ENCODE measurements at regions not wholly inside any gene's neighbourhood (a gene's known extent, or its start where the extent isn't known, plus 50 kb on each side); places are given as distances from the start of the nearest gene placed in this dataset.

GRCh38 chr6:74603322-74604076 lies 602.4 kb downstream of the COL12A1 start:
- no peak for DNase-seq (ENCODE audit: low spot score)
- no peaks in the 10 kb centered on the region for H3K27me3 ChIP-seq (replicated peaks; ENCODE audit: insufficient read depth)
- H3K36me3 ChIP-seq, result no peaks in the 10 kb centered on the region
- WGBS, result 87% methylated on average over 2 of the region's 2 CpGs
- intact Hi-C loops (cut with DNase I), result no loop called here
- H3K4me1 ChIP-seq (replicated peaks), result no peaks in the 10 kb centered on the region
- no peak overlapping the region for H3K4me3 ChIP-seq
- no peak overlapping the region for H3K27ac ChIP-seq
- no peak for TF ChIP-seq POLR2A (IDR thresholded peaks at IDR 0.05)
- TF ChIP-seq CTCF (IDR thresholded peaks at IDR 0.05), result no peak
- TF ChIP-seq POLR2AphosphoS5 (IDR thresholded peaks at IDR 0.05), result no peak
- no peaks in the 10 kb centered on the region for H3K9me3 ChIP-seq

DNA sequence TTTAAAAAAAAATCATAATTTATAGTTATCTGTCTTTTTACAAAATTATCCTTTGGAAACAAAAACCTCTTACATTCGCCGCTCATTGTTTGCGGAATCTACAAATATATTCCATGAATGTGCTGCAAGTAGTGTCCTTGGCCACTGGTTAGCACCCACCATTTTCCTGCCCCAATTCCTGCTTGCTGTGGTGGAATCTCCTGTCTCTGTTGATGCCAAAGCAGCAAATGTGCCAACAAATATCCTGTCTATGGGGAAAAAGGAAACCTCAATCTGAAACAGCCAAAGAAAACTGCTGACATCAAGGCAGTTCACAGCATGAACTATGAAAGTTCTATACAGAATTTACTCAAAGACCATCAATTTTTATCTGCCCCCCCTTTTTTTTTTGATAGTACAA lies 603.6 kb downstream of the COL12A1 start:
- no peak overlapping the region for H3K4me3 ChIP-seq
- no peaks in the 10 kb centered on the region for H3K36me3 ChIP-seq
- no peak overlapping the region for H3K27ac ChIP-seq
- no peak for DNase-seq (ENCODE audit: low spot score)
- TF ChIP-seq POLR2A (IDR thresholded peaks at IDR 0.05), result no peak
- TF ChIP-seq CTCF (IDR thresholded peaks at IDR 0.05), result no peak
- TF ChIP-seq POLR2AphosphoS5 (IDR thresholded peaks at IDR 0.05), result no peak
- no peaks in the 10 kb centered on the region for H3K4me1 ChIP-seq (replicated peaks)
- intact Hi-C loops (cut with DNase I), result no loop called here
- H3K9me3 ChIP-seq, result no peaks in the 10 kb centered on the region
- H3K27me3 ChIP-seq (replicated peaks; ENCODE audit: insufficient read depth), result no peaks in the 10 kb centered on the region
- WGBS, result 96% methylated on average over 3 of the region's 3 CpGs

DNA sequence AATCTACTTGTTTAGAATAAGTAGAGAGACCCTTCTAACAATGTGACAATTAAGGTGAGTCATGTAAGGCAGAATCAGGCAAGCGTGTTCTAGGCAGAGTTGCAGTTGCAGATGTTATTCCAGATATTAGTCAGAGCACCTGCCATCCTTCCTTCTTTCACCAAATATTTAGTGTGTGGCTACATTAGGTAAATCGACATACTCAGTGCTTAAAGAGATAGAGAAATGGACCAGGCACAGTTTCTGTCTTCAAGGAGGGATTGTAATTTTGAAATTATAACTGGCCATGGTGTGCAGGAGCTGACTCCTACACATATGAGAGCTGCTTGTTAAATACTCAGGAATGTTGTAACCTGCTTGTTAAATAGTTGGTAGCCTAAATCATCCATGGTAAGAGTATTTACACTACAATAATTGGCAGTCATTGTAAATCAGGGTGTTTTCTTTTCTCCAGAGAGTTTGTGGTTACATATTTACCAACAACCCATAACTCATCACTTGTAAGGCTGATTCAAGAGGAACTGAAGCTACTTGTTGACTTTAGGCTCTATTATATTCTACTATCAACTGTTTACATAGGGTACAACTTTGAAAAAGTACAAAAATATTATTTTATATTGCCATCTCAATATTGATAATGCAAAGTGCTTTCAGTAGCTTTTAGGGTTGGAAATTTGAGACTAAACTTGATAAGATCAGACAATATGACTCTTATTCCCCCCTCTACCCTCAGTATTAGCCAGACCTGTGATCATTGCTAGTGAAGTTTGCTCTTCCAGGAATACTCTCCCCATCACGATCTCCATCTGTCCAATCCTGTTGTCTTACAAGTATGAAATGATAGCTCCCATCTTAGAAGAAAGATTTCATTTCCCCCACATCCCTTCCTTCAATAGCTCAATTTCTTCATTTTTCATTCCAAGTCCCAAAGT lies 607.1 kb downstream of the COL12A1 start:
- intact Hi-C loops (cut with DNase I), result no loop called here
- 51% methylated on average over 3 of the region's 3 CpGs for WGBS
- H3K36me3 ChIP-seq, result no peaks in the 10 kb centered on the region

GRCh38 chr6:74597840-74598239 lies 608.0 kb downstream of the COL12A1 start:
- TF ChIP-seq CTCF (IDR thresholded peaks at IDR 0.05) (no peak), POLR2A (IDR thresholded peaks at IDR 0.05) (no peak), POLR2AphosphoS5 (IDR thresholded peaks at IDR 0.05) (no peak)
- intact Hi-C loops (cut with DNase I), result no loop called here
- Histone ChIP-seq H3K27me3 (replicated peaks; ENCODE audit: insufficient read depth) (no peaks in the 10 kb centered on the region), H3K4me1 (replicated peaks) (no peaks in the 10 kb centered on the region), H3K9me3 (no peaks in the 10 kb centered on the region), H3K36me3 (no peaks in the 10 kb centered on the region), H3K27ac (no peak overlapping the region), H3K4me3 (no peak overlapping the region)
- 93% methylated on average over 1 of the region's 1 CpG for WGBS
- DNase-seq (ENCODE audit: low spot score), result no peak

More for the DNA sequence above, 607.1 kb downstream of the COL12A1 start:
- Histone ChIP-seq H3K27ac (no peak overlapping the region), H3K9me3 (no peaks in the 10 kb centered on the region), H3K4me3 (no peak overlapping the region), H3K4me1 (replicated peaks) (no peaks in the 10 kb centered on the region), H3K27me3 (replicated peaks; ENCODE audit: insufficient read depth) (no peaks in the 10 kb centered on the region)
- DNase-seq (ENCODE audit: low spot score), result no peak
- TF ChIP-seq POLR2AphosphoS5 (IDR thresholded peaks at IDR 0.05) (no peak), CTCF (IDR thresholded peaks at IDR 0.05) (no peak), POLR2A (IDR thresholded peaks at IDR 0.05) (no peak)
